ENCODE measurements at regions not wholly inside any gene's neighbourhood (a gene's known extent, or its start where the extent isn't known, plus 50 kb on each side); places are given as distances from the start of the nearest gene placed in this dataset.

- H3K27me3 ChIP-seq (ENCODE audit: insufficient read depth, low read depth) = no peaks in the 10 kb centered on the region
- H3K27ac ChIP-seq = no peak overlapping the region
- no peak overlapping the region for H3K4me2 ChIP-seq
- no peaks in the 10 kb centered on the region for H3K36me3 ChIP-seq (ENCODE audit: insufficient read depth)
- H3K4me1 ChIP-seq (ENCODE audit: low read depth, poor library complexity, severe bottlenecking) = no peaks in the 10 kb centered on the region
- no peak overlapping the region for H2AFZ ChIP-seq (ENCODE audit: low read depth)
- H3K79me2 ChIP-seq (ENCODE audit: insufficient read depth, low read depth) = no peaks in the 10 kb centered on the region
- no peaks in the 10 kb centered on the region for H4K20me1 ChIP-seq (ENCODE audit: insufficient read depth)
- no peak overlapping the region for H3K4me3 ChIP-seq (IDR thresholded peaks at IDR 0.05; ENCODE audit: insufficient read depth, low read depth, low read length)
- H3K9ac ChIP-seq = no peak overlapping the region
- no peak for TF ChIP-seq CTCF (conservative IDR thresholded peaks at IDR 0.05; ENCODE audit: low read depth, low read length)
Observed at GRCh38 chrX:1894740-1895139, 279.9 kb downstream of the ASMT start.

- Histone ChIP-seq H3K27ac (no peak overlapping the region), H3K4me3 (IDR thresholded peaks at IDR 0.05; ENCODE audit: insufficient read depth, low read depth, low read length) (no peak overlapping the region), H3K4me2 (no peak overlapping the region), H3K36me3 (ENCODE audit: insufficient read depth) (no peaks in the 10 kb centered on the region), H3K27me3 (ENCODE audit: insufficient read depth, low read depth) (no peaks in the 10 kb centered on the region), H2AFZ (ENCODE audit: low read depth) (no peak overlapping the region), H3K79me2 (ENCODE audit: insufficient read depth, low read depth) (no peaks in the 10 kb centered on the region), H3K9ac (no peak overlapping the region), H4K20me1 (ENCODE audit: insufficient read depth) (no peaks in the 10 kb centered on the region), H3K4me1 (ENCODE audit: low read depth, poor library complexity, severe bottlenecking) (no peaks in the 10 kb centered on the region)
- TF ChIP-seq CTCF (conservative IDR thresholded peaks at IDR 0.05; ENCODE audit: low read depth, low read length) = no peak
Observed at GRCh38 chrX:1895583-1895982, 280.7 kb downstream of the ASMT start.

- H3K27me3 ChIP-seq (ENCODE audit: insufficient read depth, low read depth) = no peaks in the 10 kb centered on the region
- no peaks in the 10 kb centered on the region for H3K4me1 ChIP-seq (ENCODE audit: low read depth, poor library complexity, severe bottlenecking)
- no peak overlapping the region for H3K9ac ChIP-seq
- H3K36me3 ChIP-seq (ENCODE audit: insufficient read depth) = no peaks in the 10 kb centered on the region
- H3K27ac ChIP-seq = no peak overlapping the region
- H3K4me3 ChIP-seq (IDR thresholded peaks at IDR 0.05; ENCODE audit: insufficient read depth, low read depth, low read length) = no peak overlapping the region
- no peaks in the 10 kb centered on the region for H3K79me2 ChIP-seq (ENCODE audit: insufficient read depth, low read depth)
- TF ChIP-seq CTCF (conservative IDR thresholded peaks at IDR 0.05; ENCODE audit: low read depth, low read length) = no peak
- no peaks in the 10 kb centered on the region for H4K20me1 ChIP-seq (ENCODE audit: insufficient read depth)
- H2AFZ ChIP-seq (ENCODE audit: low read depth) = no peak overlapping the region
- H3K4me2 ChIP-seq = no peak overlapping the region
Observed at GRCh38 chrX:1899841-1900240, 285.0 kb downstream of the ASMT start.

- H3K27ac ChIP-seq = no peak overlapping the region
- H3K4me3 ChIP-seq (IDR thresholded peaks at IDR 0.05; ENCODE audit: insufficient read depth, low read depth, low read length) = no peak overlapping the region
- no peaks in the 10 kb centered on the region for H3K36me3 ChIP-seq (ENCODE audit: insufficient read depth)
- no peak overlapping the region for H3K4me2 ChIP-seq
- no peaks in the 10 kb centered on the region for H3K79me2 ChIP-seq (ENCODE audit: insufficient read depth, low read depth)
- no peaks in the 10 kb centered on the region for H3K4me1 ChIP-seq (ENCODE audit: low read depth, poor library complexity, severe bottlenecking)
- no peaks in the 10 kb centered on the region for H4K20me1 ChIP-seq (ENCODE audit: insufficient read depth)
- no peak overlapping the region for H3K9ac ChIP-seq
- no peaks in the 10 kb centered on the region for H3K27me3 ChIP-seq (ENCODE audit: insufficient read depth, low read depth)
- H2AFZ ChIP-seq (ENCODE audit: low read depth) = no peak overlapping the region
- TF ChIP-seq CTCF (conservative IDR thresholded peaks at IDR 0.05; ENCODE audit: low read depth, low read length) = no peak
Observed at GRCh38 chrX:1902901-1903235, 288.0 kb downstream of the ASMT start.
